ENCODE measurements at regions not wholly inside any gene's neighbourhood (a gene's known extent, or its start where the extent isn't known, plus 50 kb on each side); places are given as distances from the start of the nearest gene placed in this dataset.
"Not testable (repeated sequence)": the region's sequence is repeated elsewhere in the genome, so short reads cannot be mapped to it uniquely, and the experiment has no call there.

- Mint-ChIP-seq H3K4me3 (no peak overlapping the region), H3K9me3 (no peaks in the 10 kb centered on the region), H3K27me3 (peaks cover 0 to 2% (median 0%) of the 10 kb centered on the region in 5 donors), H3K27ac (peak overlapping the region in 1 of 10 donors; percentile 4), H3K36me3 (no peaks in the 10 kb centered on the region), H3K4me1 (peaks cover 0 to 31% (median 11%) of the 10 kb centered on the region in 4 donors)
- ATAC-seq (no peak), DNase-seq (no peak)
- POLR2A ChIA-PET, result no interaction called here
Observed at GRCh38 chr5:56640763-56641406, 174.5 kb upstream of the MAP3K1 start.

GRCh38 chr5:56639476-56639875, 175.9 kb upstream of the MAP3K1 start:
- DNase-seq (no peak), ATAC-seq (no peak)
- H3K27ac Mint-ChIP-seq, result peak overlapping the region in 2 of 10 donors; percentile 17 to 74
- no peaks in the 10 kb centered on the region for H3K36me3 Mint-ChIP-seq
- H3K4me3 Mint-ChIP-seq, result no peak overlapping the region
- POLR2A ChIA-PET, result no interaction called here
- H3K9me3 Mint-ChIP-seq, result no peaks in the 10 kb centered on the region
- H3K27me3 Mint-ChIP-seq, result peaks cover 0 to 2% (median 0%) of the 10 kb centered on the region in 5 donors
- H3K4me1 Mint-ChIP-seq, result peaks cover 0 to 31% (median 10%) of the 10 kb centered on the region in 4 donors

- peak in 1 of 10 donors; percentile 12 for DNase-seq
- peak overlapping the region in 1 of 10 donors; percentile 30 for H3K4me3 Mint-ChIP-seq
- no peaks in the 10 kb centered on the region for H3K9me3 Mint-ChIP-seq
- H3K27me3 Mint-ChIP-seq, result peaks cover 0 to 2% (median 0%) of the 10 kb centered on the region in 5 donors
- POLR2A ChIA-PET, result no interaction called here
- peaks cover 0 to 31% (median 10%) of the 10 kb centered on the region in 4 donors for H3K4me1 Mint-ChIP-seq
- peak overlapping the region in 2 of 10 donors; percentile 74 to 88 for H3K27ac Mint-ChIP-seq
- no peaks in the 10 kb centered on the region for H3K36me3 Mint-ChIP-seq
- ATAC-seq, result no peak
Observed at GRCh38 chr5:56638768-56639238, 176.5 kb upstream of the MAP3K1 start.

GRCh38 chr5:56638061-56638621, 177.2 kb upstream of the MAP3K1 start:
- POLR2A ChIA-PET, result no interaction called here
- ATAC-seq, result no peak
- Mint-ChIP-seq H3K36me3 (no peaks in the 10 kb centered on the region), H3K4me3 (no peak overlapping the region), H3K27ac (peak overlapping the region in 2 of 10 donors; percentile 9 to 74), H3K27me3 (peaks cover 0 to 2% (median 0%) of the 10 kb centered on the region in 5 donors), H3K4me1 (peaks cover 0 to 31% (median 10%) of the 10 kb centered on the region in 4 donors), H3K9me3 (no peaks in the 10 kb centered on the region)
- DNase-seq, result no peak

- DNase-seq (no peak), ATAC-seq (no peak)
- Mint-ChIP-seq H3K9me3 (no peaks in the 10 kb centered on the region), H3K4me1 (peaks cover 0 to 31% (median 10%) of the 10 kb centered on the region in 4 donors), H3K36me3 (no peaks in the 10 kb centered on the region), H3K27me3 (peaks cover 0 to 2% (median 0%) of the 10 kb centered on the region in 5 donors), H3K27ac (peak overlapping the region in 1 of 10 donors; percentile 74), H3K4me3 (no peak overlapping the region)
- POLR2A ChIA-PET, result no interaction called here
Observed at GRCh38 chr5:56637321-56637920, 177.9 kb upstream of the MAP3K1 start.

DNA sequence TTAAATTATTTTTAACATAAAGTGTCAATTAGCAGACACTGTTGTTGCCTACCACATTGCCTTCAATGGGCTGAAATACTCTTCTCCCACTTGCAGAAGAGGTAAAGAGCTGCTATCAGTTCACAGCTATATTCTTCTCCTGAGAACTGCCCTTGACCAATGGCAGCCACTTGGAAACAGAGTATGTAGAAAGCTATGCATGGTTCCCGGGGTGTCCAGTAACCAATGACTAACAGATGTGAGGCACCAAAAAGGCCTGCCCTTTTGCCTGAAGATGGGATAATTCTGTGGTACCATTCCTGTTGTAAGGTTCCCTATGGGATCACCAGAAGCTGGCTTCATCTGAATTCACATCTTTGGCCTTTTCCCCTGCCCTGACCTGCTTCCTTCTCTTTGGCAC, 181.4 kb upstream of the MAP3K1 start:
- no peak overlapping the region for H3K4me3 Mint-ChIP-seq
- POLR2A ChIA-PET, result no interaction called here

DNA sequence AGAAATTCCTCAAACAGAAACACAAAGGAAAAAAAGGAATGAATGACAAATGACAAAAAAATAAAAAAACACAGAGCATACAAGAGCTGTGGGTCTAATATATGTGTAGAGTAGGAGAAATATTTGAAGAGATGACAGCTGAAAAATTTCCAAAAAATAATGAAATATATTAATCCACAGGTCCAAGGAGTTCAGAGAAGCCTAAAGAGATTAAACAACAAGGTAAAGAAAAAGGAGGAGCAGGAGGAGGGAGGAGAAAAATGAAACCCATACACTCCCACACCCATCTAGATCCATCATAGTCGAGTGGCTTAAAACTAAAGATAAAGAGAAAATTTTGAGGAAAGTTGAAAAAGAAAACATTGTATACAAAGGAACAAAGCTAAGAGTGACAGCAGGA, 182.4 kb upstream of the MAP3K1 start:
- POLR2A ChIA-PET, result no interaction called here
- H3K27me3 Mint-ChIP-seq, result no peaks in the 10 kb centered on the region

More for the DNA sequence above, 181.4 kb upstream of the MAP3K1 start:
- Mint-ChIP-seq H3K36me3 (peaks cover 0 to 10% (median 0%) of the 10 kb centered on the region in 3 donors), H3K27me3 (no peaks in the 10 kb centered on the region), H3K9me3 (peaks cover 0 to 12% (median 4%) of the 10 kb centered on the region in 9 donors), H3K4me1 (peaks cover 0 to 10% (median 5%) of the 10 kb centered on the region in 4 donors), H3K27ac (no peak overlapping the region)
- no peak for DNase-seq
- no peak for ATAC-seq

DNA sequence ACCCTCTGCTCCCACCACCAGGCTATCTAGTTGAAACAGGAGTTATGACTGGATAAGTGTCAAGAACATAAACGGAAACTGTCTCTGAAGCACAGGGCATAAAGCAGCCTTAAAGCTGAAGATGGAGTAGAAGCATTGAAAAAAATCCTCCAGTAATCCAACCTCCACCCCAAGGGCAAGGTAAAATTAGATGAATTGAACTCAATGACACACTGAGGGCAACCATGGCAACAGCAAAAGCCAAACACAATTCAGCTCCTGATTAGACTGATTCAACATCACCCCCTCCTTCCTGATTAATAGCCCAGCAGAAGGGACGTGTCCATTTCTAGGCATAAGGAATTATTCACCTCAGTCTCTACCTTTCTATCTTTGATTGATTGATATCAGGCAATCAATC, 183.2 kb upstream of the MAP3K1 start:
- no peak for ATAC-seq
- POLR2A ChIA-PET, result no interaction called here

More for the DNA sequence above, 182.4 kb upstream of the MAP3K1 start:
- DNase-seq (no peak), ATAC-seq (no peak)
- Mint-ChIP-seq H3K9me3 (peaks cover 2 to 17% (median 8%) of the 10 kb centered on the region in 9 donors), H3K4me1 (peaks cover 0 to 4% (median under 1%) of the 10 kb centered on the region in 4 donors), H3K4me3 (no peak overlapping the region), H3K36me3 (peaks cover 0 to 14% (median 0%) of the 10 kb centered on the region in 3 donors), H3K27ac (no peak overlapping the region)

DNA sequence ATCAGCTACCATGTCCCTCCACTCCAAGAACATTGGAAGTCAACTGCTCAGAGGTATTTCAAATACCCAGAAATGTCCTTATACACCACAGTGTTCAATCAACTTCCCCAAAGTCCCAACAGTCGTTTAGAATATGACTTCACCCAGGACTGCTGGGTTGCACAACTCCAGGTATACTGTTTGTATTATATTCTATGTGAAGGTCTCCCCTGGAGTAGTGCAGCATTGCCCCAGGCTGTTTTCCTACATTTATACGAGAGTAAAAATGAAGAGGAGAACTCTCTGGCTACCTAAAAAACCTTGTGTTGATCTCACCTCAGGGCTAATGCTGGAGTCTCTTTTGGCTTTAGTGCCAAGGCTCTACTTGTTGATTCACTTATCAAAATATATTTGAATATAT, 183.6 kb upstream of the MAP3K1 start:
- POLR2A ChIA-PET, result no interaction called here
- Mint-ChIP-seq H3K27ac (no peak overlapping the region), H3K27me3 (no peaks in the 10 kb centered on the region), H3K36me3 (peaks cover 0 to 17% (median 0%) of the 10 kb centered on the region in 3 donors), H3K9me3 (peaks cover 4 to 28% (median 16%) of the 10 kb centered on the region in 9 donors), H3K4me1 (peaks cover 0 to 4% (median 0%) of the 10 kb centered on the region in 4 donors), H3K4me3 (no peak overlapping the region)
- ATAC-seq (no peak), DNase-seq (no peak)

More for the DNA sequence above, 183.2 kb upstream of the MAP3K1 start:
- DNase-seq, result no peak
- H3K27ac Mint-ChIP-seq, result no peak overlapping the region
- peaks cover 4 to 23% (median 11%) of the 10 kb centered on the region in 9 donors for H3K9me3 Mint-ChIP-seq
- no peaks in the 10 kb centered on the region for H3K27me3 Mint-ChIP-seq
- peaks cover 0 to 17% (median 0%) of the 10 kb centered on the region in 3 donors for H3K36me3 Mint-ChIP-seq
- H3K4me1 Mint-ChIP-seq, result peaks cover 0 to 4% (median 0%) of the 10 kb centered on the region in 4 donors
- H3K4me3 Mint-ChIP-seq, result no peak overlapping the region

- H3K27ac Mint-ChIP-seq, H3K27me3 Mint-ChIP-seq, H3K4me3 Mint-ChIP-seq, POLR2A ChIA-PET, DNase-seq, H3K4me1 Mint-ChIP-seq, ATAC-seq: not testable (repeated sequence)
- peaks cover 4 to 28% (median 16%) of the 10 kb centered on the region in 9 donors for H3K9me3 Mint-ChIP-seq
- H3K36me3 Mint-ChIP-seq, result peaks cover 0 to 17% (median 0%) of the 10 kb centered on the region in 3 donors
Observed at GRCh38 chr5:56628616-56629015, 186.7 kb upstream of the MAP3K1 start.

DNA sequence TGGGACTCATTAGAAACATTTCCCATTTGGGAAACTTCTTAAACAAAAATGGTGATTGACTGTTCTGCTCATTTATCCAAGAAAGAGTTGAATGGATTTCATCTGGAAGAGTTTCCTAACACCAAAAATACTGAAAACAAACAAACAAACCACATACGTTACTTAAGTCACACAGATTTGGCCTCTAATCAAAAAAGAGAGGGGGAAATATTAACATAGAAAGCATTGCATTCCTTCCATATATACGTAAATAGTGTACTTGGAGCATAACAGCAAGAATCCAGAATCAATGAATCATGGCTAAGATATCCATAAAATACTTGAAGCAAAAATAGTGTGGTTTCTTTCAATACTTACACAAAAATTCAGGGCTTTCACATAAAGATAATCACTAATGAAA, 189.8 kb upstream of the MAP3K1 start:
- Mint-ChIP-seq H3K9me3 (peaks cover 9 to 35% (median 16%) of the 10 kb centered on the region in 9 donors), H3K27ac (no peak overlapping the region), H3K4me1 (no peaks in the 10 kb centered on the region), H3K4me3 (no peak overlapping the region), H3K27me3 (no peaks in the 10 kb centered on the region), H3K36me3 (peaks cover 0 to 25% (median 5%) of the 10 kb centered on the region in 3 donors)
- DNase-seq (no peak), ATAC-seq (no peak)
- POLR2A ChIA-PET, result no interaction called here

GRCh38 chr5:56624751-56625150, 190.6 kb upstream of the MAP3K1 start:
- H3K27ac Mint-ChIP-seq, result no peak overlapping the region
- no peaks in the 10 kb centered on the region for H3K27me3 Mint-ChIP-seq
- H3K4me1 Mint-ChIP-seq, result peaks cover 0 to under 1% (median 0%) of the 10 kb centered on the region in 4 donors
- no peak overlapping the region for H3K4me3 Mint-ChIP-seq
- peaks cover 0 to 17% (median 5%) of the 10 kb centered on the region in 3 donors for H3K36me3 Mint-ChIP-seq
- peaks cover 6 to 31% (median 12%) of the 10 kb centered on the region in 9 donors for H3K9me3 Mint-ChIP-seq
- DNase-seq, result no peak
- POLR2A ChIA-PET, result no interaction called here
- ATAC-seq, result no peak

DNA sequence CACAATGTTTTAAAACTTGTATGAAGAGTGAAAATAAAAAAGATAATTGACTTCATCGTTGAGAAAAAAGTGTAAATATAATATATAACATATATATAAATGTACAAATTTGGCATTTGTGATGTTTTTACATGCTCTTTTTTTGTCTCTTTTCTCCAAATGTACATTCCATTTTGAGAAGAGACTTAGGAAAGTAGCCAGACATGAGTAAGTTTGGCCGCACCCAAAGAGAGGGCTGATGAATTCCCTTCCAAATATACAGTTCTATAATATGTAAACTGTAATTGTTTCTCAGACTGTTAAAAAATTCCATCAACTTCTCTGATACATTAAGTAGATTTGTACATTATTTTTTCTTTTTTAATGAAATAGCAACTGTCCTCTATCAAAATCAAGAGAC, 193.2 kb upstream of the MAP3K1 start:
- no peak for ATAC-seq
- H3K4me1 Mint-ChIP-seq, result peaks cover 0 to 2% (median under 1%) of the 10 kb centered on the region in 4 donors
- H3K9me3 Mint-ChIP-seq, result peaks cover 4 to 36% (median 15%) of the 10 kb centered on the region in 9 donors
- H3K36me3 Mint-ChIP-seq, result peaks cover 0 to 13% (median 9%) of the 10 kb centered on the region in 3 donors
- no peaks in the 10 kb centered on the region for H3K27me3 Mint-ChIP-seq
- DNase-seq, result no peak
- H3K4me3 Mint-ChIP-seq, result no peak overlapping the region
- POLR2A ChIA-PET, result no interaction called here
- H3K27ac Mint-ChIP-seq, result peak overlapping the region in 1 of 10 donors; percentile 12
